HL-60 (cell line): ENCODE measurements at regions not wholly inside any gene's neighbourhood (a gene's known extent, or its start where the extent isn't known, plus 50 kb on each side); places are given as distances from the start of the nearest gene placed in this dataset.

Source experiments
- CTCF ChIP-seq: IDR thresholded peaks from one replicate; pipeline ENCODE4 v1.5.1; 2011; ENCODE audit warnings: low read length, control low read depth, inconsistent platforms; ENCODE audit not compliant: insufficient read depth
- POLR2AphosphoS5 ChIP-seq: IDR thresholded peaks from 2 replicates; pipeline ENCODE4 v1.6.1; 2012; ENCODE audit warnings: low read depth
- TF ChIP-seq, protein P1 (sequence below): IDR thresholded peaks from 2 replicates; pipeline ENCODE4 v1.6.1; 2012; ENCODE audit warnings: low read depth; ENCODE audit not compliant: insufficient replicate concordance

DNA sequence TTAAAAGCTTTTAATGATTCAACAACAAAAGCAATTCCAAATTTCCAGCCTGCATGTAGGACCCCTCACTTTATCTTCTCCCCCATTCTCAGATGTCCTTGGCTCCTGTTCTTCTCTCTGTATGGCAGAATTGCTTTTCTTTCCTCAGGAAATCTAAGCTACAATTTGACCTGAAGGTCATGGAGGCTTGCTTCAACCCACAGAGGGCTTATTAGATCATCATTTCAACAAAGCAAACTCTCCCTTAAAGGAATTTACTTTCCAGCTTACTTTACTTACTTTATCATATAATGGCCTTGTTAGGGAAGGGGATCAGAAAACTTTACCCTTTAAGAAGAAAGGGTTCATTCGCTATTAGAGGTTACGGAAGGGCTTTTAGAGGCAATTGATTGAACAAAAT lies 211.5 kb downstream of the RAD51AP2 start:
- no peak for TF ChIP-seq POLR2AphosphoS5
- TF ChIP-seq CTCF = no peak
- TF ChIP-seq, protein P1, sequence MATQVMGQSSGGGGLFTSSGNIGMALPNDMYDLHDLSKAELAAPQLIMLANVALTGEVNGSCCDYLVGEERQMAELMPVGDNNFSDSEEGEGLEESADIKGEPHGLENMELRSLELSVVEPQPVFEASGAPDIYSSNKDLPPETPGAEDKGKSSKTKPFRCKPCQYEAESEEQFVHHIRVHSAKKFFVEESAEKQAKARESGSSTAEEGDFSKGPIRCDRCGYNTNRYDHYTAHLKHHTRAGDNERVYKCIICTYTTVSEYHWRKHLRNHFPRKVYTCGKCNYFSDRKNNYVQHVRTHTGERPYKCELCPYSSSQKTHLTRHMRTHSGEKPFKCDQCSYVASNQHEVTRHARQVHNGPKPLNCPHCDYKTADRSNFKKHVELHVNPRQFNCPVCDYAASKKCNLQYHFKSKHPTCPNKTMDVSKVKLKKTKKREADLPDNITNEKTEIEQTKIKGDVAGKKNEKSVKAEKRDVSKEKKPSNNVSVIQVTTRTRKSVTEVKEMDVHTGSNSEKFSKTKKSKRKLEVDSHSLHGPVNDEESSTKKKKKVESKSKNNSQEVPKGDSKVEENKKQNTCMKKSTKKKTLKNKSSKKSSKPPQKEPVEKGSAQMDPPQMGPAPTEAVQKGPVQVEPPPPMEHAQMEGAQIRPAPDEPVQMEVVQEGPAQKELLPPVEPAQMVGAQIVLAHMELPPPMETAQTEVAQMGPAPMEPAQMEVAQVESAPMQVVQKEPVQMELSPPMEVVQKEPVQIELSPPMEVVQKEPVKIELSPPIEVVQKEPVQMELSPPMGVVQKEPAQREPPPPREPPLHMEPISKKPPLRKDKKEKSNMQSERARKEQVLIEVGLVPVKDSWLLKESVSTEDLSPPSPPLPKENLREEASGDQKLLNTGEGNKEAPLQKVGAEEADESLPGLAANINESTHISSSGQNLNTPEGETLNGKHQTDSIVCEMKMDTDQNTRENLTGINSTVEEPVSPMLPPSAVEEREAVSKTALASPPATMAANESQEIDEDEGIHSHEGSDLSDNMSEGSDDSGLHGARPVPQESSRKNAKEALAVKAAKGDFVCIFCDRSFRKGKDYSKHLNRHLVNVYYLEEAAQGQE = no peak
